OCI-LY3 (cell line): ENCODE measurements at regions not wholly inside any gene's neighbourhood (a gene's known extent, or its start where the extent isn't known, plus 50 kb on each side); places are given as distances from the start of the nearest gene placed in this dataset.

Experiments
- CTCF ChIP-seq: fragments of 200-600, 300-600 bp; sonication (generic); IDR thresholded peaks from 2 replicates; pipeline ENCODE4 v1.5.1; 2014; ENCODE audit warnings: antibody characterized with exemption, low read length, low read depth
- EZH2phosphoT487 ChIP-seq: fragments of 200-600 bp; shearing (Covaris generic); IDR thresholded peaks from 2 replicates; pipeline ENCODE4 v1.6.1; 2018; ENCODE audit warnings: antibody characterized with exemption, mixed run types, low read depth

GRCh38 chr7:46156086-46156485 is 235.0 kb upstream of the IGFBP3 start:
- TF ChIP-seq CTCF (no peak), EZH2phosphoT487 (no peak)
